GM23338 (cell line): ENCODE measurements at regions not wholly inside any gene's neighbourhood (a gene's known extent, or its start where the extent isn't known, plus 50 kb on each side); places are given as distances from the start of the nearest gene placed in this dataset.

Source experiments
- ATAC-seq: fragments of 200-7000 bp; cut with Tn5 transposase; 3 replicates; pipeline ENCODE4 v1.9.1; 2020
- DNase-seq: peaks from one replicate; pipeline ENCODE4 v3.0.0-alpha.2; 2015; ENCODE audit warnings: low spot score
- H2AFZ ChIP-seq: fragments of 200-600 bp; sonication (generic); 2 replicates; pipeline ENCODE4 v1.8.0; 2016; ENCODE audit warnings: antibody characterized with exemption, mild to moderate bottlenecking, moderate library complexity
- H3F3A ChIP-seq: fragments of 200-600 bp; sonication (generic); replicated peaks from 2 replicates; pipeline ENCODE4 v1.8.0; 2017; ENCODE audit warnings: antibody characterized with exemption, mixed run types, low read depth
- H3K27ac ChIP-seq: fragments of 200-600 bp; sonication (generic); 2 replicates; pipeline ENCODE4 v1.6.1; 2016; ENCODE audit warnings: low read depth
- H3K27me3 ChIP-seq: fragments of 200-600 bp; sonication (generic); 2 replicates; pipeline ENCODE4 v1.8.0; 2016; ENCODE audit warnings: mild to moderate bottlenecking, mixed run types, moderate library complexity; ENCODE audit not compliant: insufficient read depth
- H3K36me3 ChIP-seq: fragments of 200-600 bp; sonication (generic); 2 replicates; pipeline ENCODE4 v1.8.0; 2016; ENCODE audit warnings: mild to moderate bottlenecking; ENCODE audit not compliant: insufficient read depth
- H3K4me1 ChIP-seq: fragments of 200-600 bp; sonication (generic); 2 replicates; pipeline ENCODE4 v1.8.0; 2016; ENCODE audit warnings: mild to moderate bottlenecking, moderate library complexity; ENCODE audit not compliant: insufficient read depth
- H3K4me2 ChIP-seq: fragments of 200-600 bp; sonication (generic); 2 replicates; pipeline ENCODE4 v1.7.1; 2017; ENCODE audit warnings: mixed run types
- H3K4me3 ChIP-seq: fragments of 200-600 bp; sonication (generic); 2 replicates; pipeline ENCODE4 v1.6.1; 2016; ENCODE audit warnings: mixed run types
- H3K79me2 ChIP-seq: fragments of 200-600 bp; sonication (generic); replicated peaks from 2 replicates; pipeline ENCODE4 v1.8.0; 2017; ENCODE audit warnings: mild to moderate bottlenecking; ENCODE audit not compliant: insufficient read depth
- H3K9me2 ChIP-seq: fragments of 200-600 bp; sonication (generic); 2 replicates; pipeline ENCODE4 v1.8.0; 2017; ENCODE audit not compliant: insufficient read depth
- H4K20me1 ChIP-seq: fragments of 200-600 bp; sonication (generic); replicated peaks from 2 replicates; pipeline ENCODE4 v1.8.0; 2017; ENCODE audit warnings: mild to moderate bottlenecking; ENCODE audit not compliant: insufficient read depth
- H3K27ac Mint-ChIP-seq: 2 replicates; pipeline ENCODE4 v1.8.0; 2020; ENCODE audit warnings: inconsistent platforms, mild to moderate bottlenecking, moderate library complexity, mixed read lengths
- H3K27me3 Mint-ChIP-seq: 3 replicates; pipeline ENCODE4 v1.8.0; 2022; ENCODE audit warnings: low read depth, mild to moderate bottlenecking, moderate library complexity, mixed read lengths, inconsistent platforms; ENCODE audit not compliant: insufficient read depth, poor library complexity
- H3K36me3 Mint-ChIP-seq: 3 replicates; pipeline ENCODE4 v1.8.0; 2021; ENCODE audit warnings: low read depth, mild to moderate bottlenecking, inconsistent platforms, moderate library complexity, mixed read lengths
- H3K4me1 Mint-ChIP-seq: 3 replicates; pipeline ENCODE4 v1.8.0; 2020; ENCODE audit warnings: mild to moderate bottlenecking, inconsistent platforms, mixed read lengths
- H3K4me3 Mint-ChIP-seq: 3 replicates; pipeline ENCODE4 v1.8.0; 2021; ENCODE audit warnings: moderate library complexity, mild to moderate bottlenecking, inconsistent platforms, mixed read lengths
- H3K9me3 Mint-ChIP-seq: 3 replicates; pipeline ENCODE4 v1.8.0; 2020; ENCODE audit warnings: moderate library complexity, mild to moderate bottlenecking, inconsistent platforms, mixed read lengths
- CREB1 ChIP-seq: fragments of 250-450 bp; sonication (Bioruptor Pico); IDR thresholded peaks from 2 replicates; pipeline ENCODE4 v1.5.0; 2020; ENCODE audit warnings: low read depth, mild to moderate bottlenecking, moderate library complexity
- NANOG ChIP-seq: IDR thresholded peaks from 2 replicates; pipeline ENCODE4 v1.6.1; 2016; ENCODE audit warnings: antibody characterized with exemption, borderline replicate concordance
- POLR2AphosphoS5 ChIP-seq: IDR thresholded peaks from 2 replicates; pipeline ENCODE4 v1.6.1; 2016; ENCODE audit warnings: antibody characterized with exemption, low read depth
- STAT1 ChIP-seq: IDR thresholded peaks from one replicate; pipeline ENCODE4 v1.6.1; 2016; ENCODE audit warnings: antibody characterized with exemption; ENCODE audit not compliant: unreplicated experiment
- ZNF114 ChIP-seq: fragments of 250-450 bp; sonication (Bioruptor Pico); IDR thresholded peaks from 2 replicates; pipeline ENCODE4 v1.5.0; 2020; ENCODE audit warnings: mild to moderate bottlenecking, moderate library complexity
- ZNF331 ChIP-seq: fragments of 250-450 bp; sonication (Bioruptor Pico); IDR thresholded peaks from 2 replicates; pipeline ENCODE4 v1.5.0; 2020; ENCODE audit warnings: low read depth, mild to moderate bottlenecking, moderate library complexity
- TF ChIP-seq, protein P1 (sequence below), 2 experiments: fragments of 200-600 bp in 1 of 2; sonication (generic) in 1 of 2; conservative IDR thresholded peaks; 2 replicates each; pipeline versions ENCODE4 v1.5.1 to v1.6.1; 2016 to 2017; ENCODE audit warnings: antibody characterized with exemption in 2 of 2, low read depth in 2 of 2, mild to moderate bottlenecking in 2 of 2, moderate library complexity in 1 of 2
- TF ChIP-seq, protein P2 (sequence below): IDR thresholded peaks from 2 replicates; pipeline ENCODE4 v1.6.1; 2016; ENCODE audit warnings: antibody characterized with exemption
- TF ChIP-seq, protein P3 (sequence below): IDR thresholded peaks from one replicate; pipeline ENCODE4 v1.6.1; 2018; ENCODE audit warnings: antibody characterized with exemption; ENCODE audit not compliant: unreplicated experiment

DNA sequence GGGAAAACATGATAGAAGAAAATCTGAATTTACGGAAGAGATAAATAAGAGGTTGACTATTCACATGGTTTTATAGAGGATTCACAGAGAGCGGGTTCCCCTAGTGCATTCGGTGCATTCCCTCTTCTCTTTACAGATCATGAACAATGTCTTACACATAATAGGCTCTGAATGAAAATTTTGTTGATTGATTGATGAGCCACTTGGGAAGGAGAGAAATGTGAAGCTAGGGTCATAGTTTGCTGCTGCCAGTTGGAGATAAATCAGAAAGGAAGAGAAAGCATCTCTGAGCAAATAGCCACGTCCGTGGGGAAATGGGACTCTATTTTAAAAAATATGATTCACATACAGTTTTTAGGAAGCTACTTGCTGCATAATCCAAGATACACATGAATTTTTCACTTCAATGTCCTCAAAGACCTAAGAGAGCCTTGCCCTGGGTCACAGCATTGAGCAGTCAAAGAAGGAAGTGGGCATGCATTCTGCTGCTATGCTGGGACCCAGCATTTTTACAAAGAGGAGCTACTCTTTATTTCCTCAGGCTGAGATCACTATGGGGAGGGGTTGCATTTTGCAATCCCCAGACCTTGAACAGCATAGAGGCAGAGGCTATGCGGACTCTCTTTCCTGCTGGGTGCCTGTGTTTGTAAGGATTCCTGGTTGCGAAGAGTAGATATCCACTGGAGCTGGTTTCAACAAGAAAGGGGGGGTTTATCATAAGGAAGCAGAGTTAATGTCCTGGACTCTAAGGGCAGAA, 395.3 kb downstream of the TSN start (continued):
- no peak for TF ChIP-seq ZNF331 (CRISPR knock-in tag)
- TF ChIP-seq, protein P1, sequence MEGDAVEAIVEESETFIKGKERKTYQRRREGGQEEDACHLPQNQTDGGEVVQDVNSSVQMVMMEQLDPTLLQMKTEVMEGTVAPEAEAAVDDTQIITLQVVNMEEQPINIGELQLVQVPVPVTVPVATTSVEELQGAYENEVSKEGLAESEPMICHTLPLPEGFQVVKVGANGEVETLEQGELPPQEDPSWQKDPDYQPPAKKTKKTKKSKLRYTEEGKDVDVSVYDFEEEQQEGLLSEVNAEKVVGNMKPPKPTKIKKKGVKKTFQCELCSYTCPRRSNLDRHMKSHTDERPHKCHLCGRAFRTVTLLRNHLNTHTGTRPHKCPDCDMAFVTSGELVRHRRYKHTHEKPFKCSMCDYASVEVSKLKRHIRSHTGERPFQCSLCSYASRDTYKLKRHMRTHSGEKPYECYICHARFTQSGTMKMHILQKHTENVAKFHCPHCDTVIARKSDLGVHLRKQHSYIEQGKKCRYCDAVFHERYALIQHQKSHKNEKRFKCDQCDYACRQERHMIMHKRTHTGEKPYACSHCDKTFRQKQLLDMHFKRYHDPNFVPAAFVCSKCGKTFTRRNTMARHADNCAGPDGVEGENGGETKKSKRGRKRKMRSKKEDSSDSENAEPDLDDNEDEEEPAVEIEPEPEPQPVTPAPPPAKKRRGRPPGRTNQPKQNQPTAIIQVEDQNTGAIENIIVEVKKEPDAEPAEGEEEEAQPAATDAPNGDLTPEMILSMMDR (conservative IDR thresholded peaks at IDR 0.05; ENCODE audit: low read depth in 2 of 2), result no peak
- TF ChIP-seq ZNF114, result no peak
- TF ChIP-seq, protein P2, sequence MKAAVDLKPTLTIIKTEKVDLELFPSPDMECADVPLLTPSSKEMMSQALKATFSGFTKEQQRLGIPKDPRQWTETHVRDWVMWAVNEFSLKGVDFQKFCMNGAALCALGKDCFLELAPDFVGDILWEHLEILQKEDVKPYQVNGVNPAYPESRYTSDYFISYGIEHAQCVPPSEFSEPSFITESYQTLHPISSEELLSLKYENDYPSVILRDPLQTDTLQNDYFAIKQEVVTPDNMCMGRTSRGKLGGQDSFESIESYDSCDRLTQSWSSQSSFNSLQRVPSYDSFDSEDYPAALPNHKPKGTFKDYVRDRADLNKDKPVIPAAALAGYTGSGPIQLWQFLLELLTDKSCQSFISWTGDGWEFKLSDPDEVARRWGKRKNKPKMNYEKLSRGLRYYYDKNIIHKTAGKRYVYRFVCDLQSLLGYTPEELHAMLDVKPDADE, result no peak

DNA sequence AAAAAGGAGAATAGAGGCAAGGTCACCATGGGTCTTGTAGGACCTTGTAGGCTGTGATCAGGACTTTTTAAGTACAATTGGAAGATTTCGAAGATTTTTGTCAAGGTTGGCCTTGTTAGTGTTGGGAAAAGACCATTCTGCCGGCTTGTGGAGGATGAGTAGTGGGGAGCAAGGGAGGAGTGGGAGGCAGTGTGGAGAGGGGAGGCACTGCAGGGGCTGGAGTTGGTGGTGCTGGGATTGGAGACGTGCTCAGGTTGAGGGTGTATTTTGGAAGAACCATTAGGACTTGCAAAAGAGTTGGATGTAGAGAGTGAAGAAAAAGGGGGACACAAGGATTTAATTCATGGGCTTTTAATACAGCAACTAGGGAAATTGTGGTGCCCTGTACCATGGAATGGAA, 397.1 kb downstream of the TSN start:
- H3K9me3 Mint-ChIP-seq, result peaks cover 3% of the 10 kb centered on the region; the same call in 2 of the 3 replicates

More for the DNA sequence above, 397.1 kb downstream of the TSN start:
- no peaks in the 10 kb centered on the region for H3K79me2 ChIP-seq
- H3K36me3 ChIP-seq, result no peaks in the 10 kb centered on the region
- no peak overlapping the region for H3K4me3 ChIP-seq
- no peaks in the 10 kb centered on the region for H3K36me3 Mint-ChIP-seq
- no peak overlapping the region for H3K4me3 Mint-ChIP-seq
- H3K9me2 ChIP-seq, result 0 out of 2 replicates have a peak, but pooled peaks cover 3% of the 10 kb centered on the region
- H3F3A ChIP-seq, result no peaks in the 10 kb centered on the region
- no peak for DNase-seq
- H3K27me3 Mint-ChIP-seq, result peaks cover 3% of the 10 kb centered on the region
- TF ChIP-seq, protein P3, sequence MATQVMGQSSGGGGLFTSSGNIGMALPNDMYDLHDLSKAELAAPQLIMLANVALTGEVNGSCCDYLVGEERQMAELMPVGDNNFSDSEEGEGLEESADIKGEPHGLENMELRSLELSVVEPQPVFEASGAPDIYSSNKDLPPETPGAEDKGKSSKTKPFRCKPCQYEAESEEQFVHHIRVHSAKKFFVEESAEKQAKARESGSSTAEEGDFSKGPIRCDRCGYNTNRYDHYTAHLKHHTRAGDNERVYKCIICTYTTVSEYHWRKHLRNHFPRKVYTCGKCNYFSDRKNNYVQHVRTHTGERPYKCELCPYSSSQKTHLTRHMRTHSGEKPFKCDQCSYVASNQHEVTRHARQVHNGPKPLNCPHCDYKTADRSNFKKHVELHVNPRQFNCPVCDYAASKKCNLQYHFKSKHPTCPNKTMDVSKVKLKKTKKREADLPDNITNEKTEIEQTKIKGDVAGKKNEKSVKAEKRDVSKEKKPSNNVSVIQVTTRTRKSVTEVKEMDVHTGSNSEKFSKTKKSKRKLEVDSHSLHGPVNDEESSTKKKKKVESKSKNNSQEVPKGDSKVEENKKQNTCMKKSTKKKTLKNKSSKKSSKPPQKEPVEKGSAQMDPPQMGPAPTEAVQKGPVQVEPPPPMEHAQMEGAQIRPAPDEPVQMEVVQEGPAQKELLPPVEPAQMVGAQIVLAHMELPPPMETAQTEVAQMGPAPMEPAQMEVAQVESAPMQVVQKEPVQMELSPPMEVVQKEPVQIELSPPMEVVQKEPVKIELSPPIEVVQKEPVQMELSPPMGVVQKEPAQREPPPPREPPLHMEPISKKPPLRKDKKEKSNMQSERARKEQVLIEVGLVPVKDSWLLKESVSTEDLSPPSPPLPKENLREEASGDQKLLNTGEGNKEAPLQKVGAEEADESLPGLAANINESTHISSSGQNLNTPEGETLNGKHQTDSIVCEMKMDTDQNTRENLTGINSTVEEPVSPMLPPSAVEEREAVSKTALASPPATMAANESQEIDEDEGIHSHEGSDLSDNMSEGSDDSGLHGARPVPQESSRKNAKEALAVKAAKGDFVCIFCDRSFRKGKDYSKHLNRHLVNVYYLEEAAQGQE, result no peak
- TF ChIP-seq NANOG (no peak), CREB1 (CRISPR knock-in tag) (no peak), STAT1 (no peak), POLR2AphosphoS5 (no peak), ZNF114 (no peak)
- no peak overlapping the region for H3K27ac ChIP-seq
- H3K4me1 Mint-ChIP-seq, result peaks cover 5% of the 10 kb centered on the region; the same call in 2 of the 3 replicates
- H3K4me2 ChIP-seq, result no peak overlapping the region
- H3K27me3 ChIP-seq, result no peaks in the 10 kb centered on the region
- H3K27ac Mint-ChIP-seq, result no peak overlapping the region
- ATAC-seq, result no peak
- no peak overlapping the region for H2AFZ ChIP-seq
- no peaks in the 10 kb centered on the region for H3K4me1 ChIP-seq
- no peaks in the 10 kb centered on the region for H4K20me1 ChIP-seq
